Heart left ventricle (tissue), 16 donors: ENCODE measurements at regions not wholly inside any gene's neighbourhood (a gene's known extent, or its start where the extent isn't known, plus 50 kb on each side); places are given as distances from the start of the nearest gene placed in this dataset.

Experiments
- ATAC-seq, 4 donors: fragments of 200-7000 bp; cut with Tn5 transposase; one replicate each; pipeline ENCODE4 v1.9.1; 2020 to 2022; ENCODE audit warnings: moderate library complexity in 4 of 4, mild to moderate bottlenecking in 3 of 4, moderate number of reproducible peaks in 1 of 4
- DNase-seq, 5 donors: peaks; one replicate each; pipeline ENCODE4 v3.0.0-alpha.2; 2020
- H3K27ac ChIP-seq, 12 donors: fragments of 200-600 bp; sonication (generic) in 4 of 12; one replicate each; pipeline versions ENCODE4 v1.5.0 to v1.8.0; 2016 to 2022; ENCODE audit warnings: mild to moderate bottlenecking in 2 of 12
- H3K27me3 ChIP-seq, 9 donors: fragments of 200-600 bp; sonication (generic) in 2 of 9; one replicate each; pipeline versions ENCODE4 v1.5.1 to v1.8.0; 2016 to 2022; ENCODE audit warnings: mild to moderate bottlenecking in 3 of 9
- H3K36me3 ChIP-seq, 9 donors: fragments of 200-600 bp; sonication (generic) in 2 of 9; one replicate each; pipeline versions ENCODE4 v1.5.0 to v1.8.0; 2018 to 2022; ENCODE audit warnings: mild to moderate bottlenecking in 2 of 9
- H3K4me1 ChIP-seq, 12 donors: fragments of 200-600 bp; sonication (generic) in 4 of 12; one replicate each; pipeline versions ENCODE4 v1.5.0 to v1.8.0; 2016 to 2022; ENCODE audit warnings: mild to moderate bottlenecking in 3 of 12
- H3K4me3 ChIP-seq, 12 donors: fragments of 200-600 bp; sonication (generic) in 4 of 12; one replicate each; pipeline versions ENCODE4 v1.5.0 to v1.8.0; 2017 to 2022; ENCODE audit warnings: mild to moderate bottlenecking in 9 of 12, moderate library complexity in 4 of 12
- H3K9me3 ChIP-seq, 12 donors: fragments of 200-600 bp; sonication (generic) in 4 of 12; one replicate each; pipeline versions ENCODE4 v1.5.0 to v1.8.0; 2016 to 2022; ENCODE audit warnings: mild to moderate bottlenecking in 1 of 12
- POLR2A ChIP-seq, 2 donors: fragments of 450-650 bp; IDR thresholded peaks; one replicate each; pipeline ENCODE4 v1.6.1; 2017; ENCODE audit warnings: antibody characterized with exemption in 2 of 2, mild to moderate bottlenecking in 2 of 2, moderate library complexity in 2 of 2
- WGBS, 4 donors: extraction: QIAGEN DNeasy Blood & Tissue Kit in 2 of 4; methylation state at CpG; one replicate each; pipeline versions ENCODE4 v1.1.5 to v1.1.7; 2013 to 2018; 5-methylcytosine and 5-hydroxymethylcytosine counted together
- intact Hi-C, 10 donors: fragments of 100-400 bp; cut with DNase I; formaldehyde crosslinking; loops; one replicate each; pipeline versions ENCODE4 v1.11.1 to v1.14.2; 2022
- TF ChIP-seq, protein P1 (sequence below), 12 donors: fragments of 200-600 bp; sonication (generic) in 4 of 12; IDR thresholded peaks; one replicate each; pipeline versions ENCODE4 v1.5.0 to v1.8.0; 2018 to 2022; ENCODE audit warnings: antibody characterized with exemption in 12 of 12, mild to moderate bottlenecking in 5 of 12
- donor health status: ischemic (EF 13 %, LVEDD 7.1; RV severe dilation, severe dysfunction).
- donor health status: healthy with polysubstance abuse.
- donor health status: DM: no; HTN: yes; CAD: no.
- donor health status: DM: no; HTN: no; CAD: no.
- donor health status: ischemic (EF 25% LVEDD 6.9; RV normal size, moderate dysfunction).
- donor health status: ischemic (EF 25% LVEDD 5.7; RV mildly dilated, moderate dysfunction).
- donor health status: healthy.
- donor health status: DM: yes; HTN: yes; CAD: no.
- donor health status: ischemic (EF 35%, LVEDD 5.7; RV mildly dilated, moderate dysfunction).
- donor health status: nonischemic (EF 11% LVEDD 7.7; RV severe dilation, severe dysfunction).
- donor health status: DM: yes; HTN: yes; CAD: no.
- donor health status: PGD.
- donor health status: ischemic (EF 29% LVEDD 5.4; RV normal size, mild dysfunction).
- donor health status: nonischemic (EF 23%, LVEDD 6.1; RV moderate dilation, normal function).

DNA sequence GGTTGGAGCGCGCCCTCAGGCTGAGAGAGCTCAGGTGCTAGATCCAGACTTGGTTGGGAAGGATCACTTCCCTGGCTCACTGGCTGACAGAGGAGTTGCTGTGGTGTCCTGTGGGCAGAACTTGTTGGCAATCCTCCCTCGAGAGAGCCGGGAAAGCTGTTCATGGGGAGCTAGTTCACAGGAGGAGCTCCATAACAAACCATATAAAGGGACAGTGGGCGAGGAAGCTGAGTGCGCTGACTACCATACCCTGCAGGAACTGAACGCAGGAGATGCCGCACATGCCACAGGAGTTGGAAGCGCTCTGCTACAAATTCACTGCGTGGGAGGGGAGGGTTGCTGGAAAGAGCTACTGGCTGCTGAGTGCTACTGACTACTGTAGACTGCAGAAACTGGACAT is 243.2 kb downstream of the OGFRL1 start:
- Histone ChIP-seq H3K36me3 (no peaks in the 10 kb centered on the region), H3K27me3 (no peaks in the 10 kb centered on the region), H3K4me1 (peaks cover 0 to 4% (median 0%) of the 10 kb centered on the region in 12 donors), H3K9me3 (no peaks in the 10 kb centered on the region), H3K4me3 (no peak overlapping the region), H3K27ac (no peak overlapping the region)
- 78 to 92% (median 84%) methylated on average over 10 of the region's 10 CpGs for WGBS, 4 donors
- ATAC-seq (no peak), DNase-seq (no peak)
- intact Hi-C loops: loop anchor here in 6 of 10 donors (5.0 kb wide), 3 partner anchors 545 to 555 kb away; no protein-coding TSS in a partner anchor
- TF ChIP-seq, protein P1, sequence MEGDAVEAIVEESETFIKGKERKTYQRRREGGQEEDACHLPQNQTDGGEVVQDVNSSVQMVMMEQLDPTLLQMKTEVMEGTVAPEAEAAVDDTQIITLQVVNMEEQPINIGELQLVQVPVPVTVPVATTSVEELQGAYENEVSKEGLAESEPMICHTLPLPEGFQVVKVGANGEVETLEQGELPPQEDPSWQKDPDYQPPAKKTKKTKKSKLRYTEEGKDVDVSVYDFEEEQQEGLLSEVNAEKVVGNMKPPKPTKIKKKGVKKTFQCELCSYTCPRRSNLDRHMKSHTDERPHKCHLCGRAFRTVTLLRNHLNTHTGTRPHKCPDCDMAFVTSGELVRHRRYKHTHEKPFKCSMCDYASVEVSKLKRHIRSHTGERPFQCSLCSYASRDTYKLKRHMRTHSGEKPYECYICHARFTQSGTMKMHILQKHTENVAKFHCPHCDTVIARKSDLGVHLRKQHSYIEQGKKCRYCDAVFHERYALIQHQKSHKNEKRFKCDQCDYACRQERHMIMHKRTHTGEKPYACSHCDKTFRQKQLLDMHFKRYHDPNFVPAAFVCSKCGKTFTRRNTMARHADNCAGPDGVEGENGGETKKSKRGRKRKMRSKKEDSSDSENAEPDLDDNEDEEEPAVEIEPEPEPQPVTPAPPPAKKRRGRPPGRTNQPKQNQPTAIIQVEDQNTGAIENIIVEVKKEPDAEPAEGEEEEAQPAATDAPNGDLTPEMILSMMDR (IDR thresholded peaks at IDR 0.05): no peak

GRCh38 chr6:71533939-71534379 is 245.3 kb downstream of the OGFRL1 start:
- Histone ChIP-seq H3K36me3 (no peaks in the 10 kb centered on the region), H3K27me3 (no peaks in the 10 kb centered on the region), H3K9me3 (no peaks in the 10 kb centered on the region), H3K4me3 (no peak overlapping the region), H3K27ac (no peak overlapping the region), H3K4me1 (peaks cover 0 to 3% (median 0%) of the 10 kb centered on the region in 12 donors)
- TF ChIP-seq, protein P1 (IDR thresholded peaks at IDR 0.05): peak; percentile 52 to 80 (median 63)
- TF ChIP-seq POLR2A (IDR thresholded peaks at IDR 0.05): no peak
- intact Hi-C loops: loop anchor here in 6 of 10 donors (5.0 kb wide), 3 partner anchors 543 to 553 kb away; no protein-coding TSS in a partner anchor
- WGBS, 4 donors: 60 to 69% (median 62%) methylated on average over 2 of the region's 2 CpGs
- DNase-seq: no peak
- ATAC-seq: no peak

- no peaks in the 10 kb centered on the region for H3K27me3 ChIP-seq
- no peaks in the 10 kb centered on the region for H3K9me3 ChIP-seq
- no peak for DNase-seq
- H3K36me3 ChIP-seq: no peaks in the 10 kb centered on the region
- ATAC-seq: no peak
- no peak overlapping the region for H3K27ac ChIP-seq
- H3K4me1 ChIP-seq: peaks cover 0 to 3% (median 0%) of the 10 kb centered on the region in 12 donors
- intact Hi-C loops: loop anchor here in 9 of 10 donors (5.0 kb wide), 3 partner anchors 542 to 552 kb away; no protein-coding TSS in a partner anchor
- WGBS, 4 donors: 51 to 60% (median 58%) methylated on average over 3 of the region's 3 CpGs
- no peak for TF ChIP-seq POLR2A (IDR thresholded peaks at IDR 0.05)
- TF ChIP-seq, protein P1 (IDR thresholded peaks at IDR 0.05): no peak
- no peak overlapping the region for H3K4me3 ChIP-seq
These were observed 246.3 kb downstream of the OGFRL1 start for GRCh38 chr6:71534921-71535320.

DNA sequence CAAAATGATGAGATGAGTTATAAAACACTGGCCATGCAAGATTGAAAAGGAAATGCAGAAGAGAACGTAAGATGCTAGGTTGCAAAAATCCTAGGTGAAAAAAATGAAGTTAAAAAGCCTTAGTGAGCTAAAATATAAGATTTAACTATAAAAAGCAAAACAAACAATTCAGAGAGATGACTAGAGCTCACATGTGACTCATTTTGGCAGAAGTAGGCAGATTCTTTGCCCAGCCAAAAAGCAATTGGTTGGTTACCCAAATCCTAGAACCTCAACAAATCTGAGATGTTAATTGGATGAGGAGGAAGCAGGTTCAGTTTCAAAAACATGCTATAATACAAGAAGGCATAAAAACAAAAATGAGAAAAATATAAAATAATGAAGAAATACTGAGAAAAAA is 249.1 kb downstream of the OGFRL1 start:
- Histone ChIP-seq H3K4me1 (peaks cover 0 to 3% (median 0%) of the 10 kb centered on the region in 12 donors), H3K4me3 (no peak overlapping the region), H3K27ac (no peak overlapping the region), H3K9me3 (no peaks in the 10 kb centered on the region), H3K27me3 (no peaks in the 10 kb centered on the region), H3K36me3 (no peaks in the 10 kb centered on the region)
- intact Hi-C loops: loop anchor here in 4 of 10 donors (2.0 to 5.0 kb wide), 3 partner anchors 545 to 550 kb away; no protein-coding TSS in a partner anchor
- ATAC-seq (no peak), DNase-seq (no peak)
- TF ChIP-seq, protein P1 (IDR thresholded peaks at IDR 0.05): no peak
- no peak for TF ChIP-seq POLR2A (IDR thresholded peaks at IDR 0.05)
- 66 to 74% (median 72%) methylated on average over 1 of the region's 1 CpG for WGBS, 4 donors
